ENCODE measurements at regions not wholly inside any gene's neighbourhood (a gene's known extent, or its start where the extent isn't known, plus 50 kb on each side); places are given as distances from the start of the nearest gene placed in this dataset.

- DNase-seq = peak in 1 of 3 donors; percentile 42
- H3K36me3 ChIP-seq = no peaks in the 10 kb centered on the region
- TF ChIP-seq CTCF (IDR thresholded peaks at IDR 0.05) (no peak), POLR2A (IDR thresholded peaks at IDR 0.05) (no peak)
- no peak overlapping the region for H3K27ac ChIP-seq
- H3K9me3 ChIP-seq = no peaks in the 10 kb centered on the region
- no peak overlapping the region for H3K4me3 ChIP-seq
- H3K27me3 ChIP-seq = no peaks in the 10 kb centered on the region
- no peaks in the 10 kb centered on the region for H3K4me1 ChIP-seq
Measured at GRCh38 chr11:70531281-70532065, 133.1 kb downstream of the CTTN start.

GRCh38 chr11:70532066-70532440, 133.7 kb downstream of the CTTN start:
- H3K27me3 ChIP-seq = no peaks in the 10 kb centered on the region
- H3K9me3 ChIP-seq = no peaks in the 10 kb centered on the region
- DNase-seq = peak in 1 of 3 donors; percentile 8
- H3K27ac ChIP-seq = no peak overlapping the region
- no peak overlapping the region for H3K4me3 ChIP-seq
- no peaks in the 10 kb centered on the region for H3K4me1 ChIP-seq
- TF ChIP-seq CTCF (IDR thresholded peaks at IDR 0.05) (no peak), POLR2A (IDR thresholded peaks at IDR 0.05) (no peak)
- H3K36me3 ChIP-seq = no peaks in the 10 kb centered on the region

GRCh38 chr11:70532731-70533130, 134.4 kb downstream of the CTTN start:
- no peaks in the 10 kb centered on the region for H3K36me3 ChIP-seq
- H3K4me3 ChIP-seq = no peak overlapping the region
- DNase-seq = peak in 1 of 3 donors; percentile 11
- no peaks in the 10 kb centered on the region for H3K4me1 ChIP-seq
- H3K27ac ChIP-seq = no peak overlapping the region
- H3K9me3 ChIP-seq = no peaks in the 10 kb centered on the region
- TF ChIP-seq CTCF (IDR thresholded peaks at IDR 0.05) (no peak), POLR2A (IDR thresholded peaks at IDR 0.05) (no peak)
- no peaks in the 10 kb centered on the region for H3K27me3 ChIP-seq

GRCh38 chr11:70535191-70535971, 137.1 kb downstream of the CTTN start:
- Histone ChIP-seq H3K9me3 (no peaks in the 10 kb centered on the region), H3K27ac (no peak overlapping the region), H3K4me3 (no peak overlapping the region), H3K27me3 (no peaks in the 10 kb centered on the region), H3K4me1 (no peaks in the 10 kb centered on the region), H3K36me3 (no peaks in the 10 kb centered on the region)
- DNase-seq = peak in 1 of 3 donors; percentile 3
- TF ChIP-seq POLR2A (IDR thresholded peaks at IDR 0.05) (no peak), CTCF (IDR thresholded peaks at IDR 0.05) (no peak)

GRCh38 chr11:70536051-70536877, 137.9 kb downstream of the CTTN start:
- Histone ChIP-seq H3K4me1 (no peaks in the 10 kb centered on the region), H3K9me3 (peaks cover 0 to under 1% (median 0%) of the 10 kb centered on the region in 4 donors), H3K36me3 (no peaks in the 10 kb centered on the region), H3K27me3 (no peaks in the 10 kb centered on the region), H3K4me3 (no peak overlapping the region), H3K27ac (no peak overlapping the region)
- TF ChIP-seq CTCF (IDR thresholded peaks at IDR 0.05) = no peak
- no peak for TF ChIP-seq POLR2A (IDR thresholded peaks at IDR 0.05)
- peak in 2 of 3 donors; percentile 26 to 54 for DNase-seq
